ENCODE measurements at regions not wholly inside any gene's neighbourhood (a gene's known extent, or its start where the extent isn't known, plus 50 kb on each side); places are given as distances from the start of the nearest gene placed in this dataset.
"Not testable (repeated sequence)": the region's sequence is repeated elsewhere in the genome, so short reads cannot be mapped to it uniquely, and the experiment has no call there.

DNA sequence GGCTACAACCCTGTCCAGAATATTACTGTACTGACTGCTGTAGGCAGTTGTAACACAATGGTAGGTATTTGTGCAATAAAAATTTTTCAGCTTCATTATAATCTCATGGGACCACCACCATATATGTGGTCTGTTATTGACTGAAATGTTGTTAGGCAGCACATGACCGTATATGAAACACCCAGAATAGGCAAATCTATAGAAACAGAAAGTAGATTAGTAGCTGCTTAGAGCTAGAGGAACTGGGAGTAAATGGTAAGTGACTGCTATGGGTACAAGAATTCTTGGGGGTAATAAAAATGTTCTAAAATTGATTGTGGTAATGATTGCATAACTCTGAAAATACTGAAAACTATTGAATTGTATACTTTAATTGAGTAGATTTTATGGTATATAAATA lies 185.7 kb downstream of the ESM1 start:
- H3K36me3 Mint-ChIP-seq (ENCODE audit: low read depth): no peaks in the 10 kb centered on the region
- H3K4me3 Mint-ChIP-seq: no peak overlapping the region
- no peak for DNase-seq (ENCODE audit: low spot score)
- peaks cover 22% of the 10 kb centered on the region for H3K27me3 Mint-ChIP-seq (ENCODE audit: low read depth)
- peaks cover 22% of the 10 kb centered on the region for H3K4me1 Mint-ChIP-seq (ENCODE audit: low read depth)
- H3K9me3 Mint-ChIP-seq: no peaks in the 10 kb centered on the region
- H3K27ac Mint-ChIP-seq: no peak overlapping the region

DNA sequence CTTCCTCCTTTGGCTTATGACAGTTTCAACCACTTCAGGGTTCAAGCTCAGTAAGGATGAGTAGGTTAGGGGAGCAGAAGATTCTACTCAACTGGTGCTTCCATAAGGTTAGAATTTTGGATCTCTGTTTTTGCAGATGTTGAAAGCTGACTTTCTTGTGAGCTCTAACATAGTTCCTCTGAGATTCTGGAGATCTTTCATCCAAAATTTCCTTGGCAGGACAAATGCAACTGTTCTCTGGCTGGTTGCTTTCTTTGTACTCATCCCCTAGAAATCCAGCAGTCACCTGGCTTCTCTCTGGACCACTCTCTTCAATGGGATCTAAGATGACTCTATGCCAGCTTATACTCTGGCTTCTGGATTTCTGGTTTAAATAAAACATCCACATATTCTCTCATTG lies 189.6 kb downstream of the ESM1 start:
- no peak overlapping the region for H3K27ac Mint-ChIP-seq
- peaks cover 15% of the 10 kb centered on the region for H3K9me3 Mint-ChIP-seq
- H3K4me1 Mint-ChIP-seq (ENCODE audit: low read depth): peaks cover 38% of the 10 kb centered on the region
- peaks cover 5% of the 10 kb centered on the region for H3K36me3 Mint-ChIP-seq (ENCODE audit: low read depth)
- H3K4me3 Mint-ChIP-seq: no peak overlapping the region
- DNase-seq (ENCODE audit: low spot score): no peak
- peaks cover 28% of the 10 kb centered on the region for H3K27me3 Mint-ChIP-seq (ENCODE audit: low read depth)

DNA sequence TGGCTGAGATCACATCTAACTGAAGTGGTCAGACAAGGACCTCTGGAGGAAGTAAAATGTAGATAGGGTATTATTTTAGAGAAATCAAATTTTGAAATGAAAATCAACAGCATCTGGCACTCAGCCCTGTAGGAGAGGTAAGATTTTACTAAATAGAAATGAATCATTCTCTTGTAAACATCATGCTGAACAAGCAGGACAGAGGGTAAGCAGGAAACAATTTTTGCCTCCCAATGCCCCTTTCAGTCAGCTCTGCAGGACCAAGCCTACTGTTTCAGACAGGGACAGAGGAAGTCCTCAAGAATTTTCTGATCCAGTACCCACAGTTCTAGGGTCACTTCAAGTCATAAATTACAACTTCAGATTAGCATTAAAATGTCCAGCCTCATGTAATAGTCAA lies 190.1 kb downstream of the ESM1 start:
- Mint-ChIP-seq H3K36me3 (ENCODE audit: low read depth) (peaks cover 9% of the 10 kb centered on the region), H3K9me3 (peaks cover 20% of the 10 kb centered on the region), H3K27me3 (ENCODE audit: low read depth) (peaks cover 29% of the 10 kb centered on the region), H3K4me1 (ENCODE audit: low read depth) (peaks cover 38% of the 10 kb centered on the region), H3K27ac (peak overlapping the region; percentile 67), H3K4me3 (peak overlapping the region; percentile 55)
- DNase-seq (ENCODE audit: low spot score): no peak

DNA sequence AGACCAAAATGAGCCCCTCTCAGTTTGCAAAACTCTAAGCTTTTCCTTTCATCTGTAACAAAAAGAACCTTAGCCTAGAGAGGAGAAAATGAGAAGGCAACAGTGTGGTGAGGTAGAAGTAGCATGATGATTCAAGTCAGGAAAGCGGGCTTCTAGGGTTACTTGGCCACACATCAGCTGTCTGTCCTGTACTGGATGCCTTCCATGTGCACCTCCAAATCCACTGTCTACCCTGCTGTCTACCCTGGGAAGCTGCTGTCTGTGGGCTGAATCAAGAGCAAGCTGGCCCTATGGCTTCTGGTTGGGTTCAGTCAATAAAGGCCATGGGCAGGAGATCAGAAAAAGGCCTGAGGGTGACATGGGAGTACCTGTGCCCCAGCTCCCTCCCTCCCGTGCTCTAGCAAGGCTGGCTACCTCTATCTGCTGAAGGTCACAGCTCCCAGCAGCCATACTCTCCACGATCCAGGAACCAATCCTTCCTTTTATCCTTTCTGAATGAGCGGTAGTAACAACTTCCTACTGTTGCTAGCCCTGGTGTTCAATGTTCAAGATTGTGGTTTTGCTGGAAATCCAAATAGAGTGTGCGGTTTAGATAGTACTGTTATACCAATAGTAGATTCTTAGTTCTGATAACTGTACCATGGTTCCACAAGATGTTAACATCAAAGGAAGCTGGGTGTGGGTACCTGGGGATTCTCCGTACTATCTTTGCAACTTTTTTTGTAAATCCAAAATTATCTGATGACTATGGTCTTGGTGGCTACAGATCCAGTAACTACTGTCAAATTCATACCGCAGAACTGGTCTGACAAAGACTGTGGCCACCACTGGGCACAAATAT lies 191.0 kb downstream of the ESM1 start:
- Mint-ChIP-seq H3K27ac (peak overlapping the region; percentile 67), H3K27me3 (ENCODE audit: low read depth) (peaks cover 29% of the 10 kb centered on the region), H3K4me3 (peak overlapping the region; percentile 55), H3K4me1 (ENCODE audit: low read depth) (peaks cover 35% of the 10 kb centered on the region), H3K9me3 (peaks cover 27% of the 10 kb centered on the region), H3K36me3 (ENCODE audit: low read depth) (peaks cover 10% of the 10 kb centered on the region)
- DNase-seq (ENCODE audit: low spot score): peak; percentile 46

DNA sequence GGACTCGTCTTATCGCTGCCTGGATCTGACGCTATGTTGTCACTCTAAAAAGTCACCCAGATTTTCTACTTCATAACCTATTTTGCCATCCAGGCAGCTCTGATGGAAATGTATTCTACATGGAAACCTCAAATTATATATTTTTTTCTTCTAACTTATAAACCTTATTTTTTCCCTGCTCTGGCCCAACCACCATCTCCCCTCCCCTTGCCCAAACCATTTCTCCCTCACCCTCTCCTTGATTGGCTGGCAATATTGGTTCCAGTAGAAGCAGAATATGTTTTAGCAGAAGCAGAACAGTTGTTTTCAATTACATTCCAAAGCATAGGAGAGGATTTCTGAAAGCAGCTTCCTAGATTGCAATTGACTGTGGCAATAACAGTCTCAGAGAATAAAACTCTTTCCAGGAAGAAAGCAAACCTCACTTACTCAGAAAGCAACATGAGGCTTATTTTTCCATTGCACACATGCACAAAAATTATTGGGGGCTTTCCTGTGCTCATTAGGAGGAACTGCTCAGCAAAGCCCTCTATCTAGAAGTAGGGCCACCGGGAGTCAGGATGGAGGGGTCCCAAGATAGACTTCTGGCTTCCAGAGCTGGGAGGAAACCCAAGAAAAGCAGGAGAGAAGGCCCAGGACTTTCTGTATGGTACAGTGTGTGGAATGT lies 191.8 kb downstream of the ESM1 start:
- peak; percentile 12 for DNase-seq (ENCODE audit: low spot score)
- Mint-ChIP-seq H3K4me1 (ENCODE audit: low read depth) (peaks cover 35% of the 10 kb centered on the region), H3K27ac (peak overlapping the region; percentile 67), H3K36me3 (ENCODE audit: low read depth) (peaks cover 10% of the 10 kb centered on the region), H3K27me3 (ENCODE audit: low read depth) (peaks cover 29% of the 10 kb centered on the region), H3K9me3 (peaks cover 27% of the 10 kb centered on the region), H3K4me3 (peak overlapping the region; percentile 42)

DNA sequence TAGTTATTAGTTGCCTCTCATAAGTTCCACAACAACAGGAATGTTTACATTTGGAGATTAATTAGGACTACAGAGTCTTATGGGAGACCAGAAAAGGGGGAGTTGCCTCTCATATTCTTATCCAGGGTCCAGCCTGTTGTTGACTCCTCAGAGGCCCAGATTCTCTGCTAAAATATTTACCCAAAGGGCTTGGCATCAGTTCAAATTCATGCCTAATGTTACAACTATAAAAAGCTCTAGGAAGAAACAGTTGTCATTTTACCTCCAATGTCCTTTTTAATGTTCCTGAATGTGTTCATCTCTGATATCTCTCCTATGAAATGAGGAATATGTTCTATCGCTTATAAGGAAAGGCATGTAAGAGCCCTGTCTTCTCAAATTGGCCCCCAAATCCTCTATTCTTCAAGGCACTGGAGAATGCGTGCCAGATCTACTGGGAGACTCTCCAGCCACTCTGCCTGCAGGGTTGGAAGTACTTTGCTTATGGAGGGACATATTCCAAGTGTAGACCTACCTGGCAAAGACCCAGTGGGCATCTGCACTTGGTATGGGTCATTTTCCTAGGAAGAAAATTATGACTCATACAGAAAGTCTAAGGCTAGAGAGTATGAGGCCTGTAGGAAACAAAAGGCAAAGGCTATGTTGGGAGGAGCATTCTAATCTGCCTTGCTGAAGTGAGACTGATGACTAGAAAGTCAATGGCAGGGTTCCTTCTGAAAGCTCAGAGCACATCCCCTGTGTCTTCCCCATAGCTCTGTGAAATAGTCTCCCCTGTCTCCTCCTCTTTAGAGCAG lies 192.6 kb downstream of the ESM1 start:
- Mint-ChIP-seq H3K4me3 (no peak overlapping the region), H3K4me1 (ENCODE audit: low read depth) (peaks cover 35% of the 10 kb centered on the region), H3K27ac (no peak overlapping the region)

DNA sequence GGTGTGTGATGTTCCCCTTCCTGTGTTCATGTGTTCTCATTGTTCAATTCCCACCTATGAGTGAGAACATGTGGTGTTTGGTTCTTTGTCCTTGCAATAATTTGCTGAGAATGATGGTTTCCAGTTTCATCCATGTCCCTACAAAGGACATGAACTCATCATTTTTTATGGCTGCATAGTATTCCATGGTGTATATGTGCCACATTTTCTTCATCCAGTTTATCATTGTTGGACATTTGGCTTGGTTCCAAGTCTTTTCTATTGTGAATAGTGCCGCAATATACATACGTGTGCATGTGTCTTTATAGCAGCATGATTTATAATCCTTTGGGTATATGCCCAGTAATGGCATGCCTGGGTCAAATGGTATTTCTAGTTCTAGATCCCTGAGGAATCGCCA lies 197.5 kb downstream of the ESM1 start:
- H3K4me1 Mint-ChIP-seq (ENCODE audit: low read depth); DNase-seq (ENCODE audit: low spot score); H3K27ac Mint-ChIP-seq; H3K4me3 Mint-ChIP-seq: not testable (repeated sequence)
- Mint-ChIP-seq H3K36me3 (ENCODE audit: low read depth) (peaks cover 10% of the 10 kb centered on the region), H3K27me3 (ENCODE audit: low read depth) (peaks cover 21% of the 10 kb centered on the region), H3K9me3 (peaks cover 32% of the 10 kb centered on the region)

More for the DNA sequence above, 192.6 kb downstream of the ESM1 start:
- H3K36me3 Mint-ChIP-seq (ENCODE audit: low read depth): peaks cover 10% of the 10 kb centered on the region
- peaks cover 27% of the 10 kb centered on the region for H3K9me3 Mint-ChIP-seq
- DNase-seq (ENCODE audit: low spot score): no peak
- peaks cover 29% of the 10 kb centered on the region for H3K27me3 Mint-ChIP-seq (ENCODE audit: low read depth)

DNA sequence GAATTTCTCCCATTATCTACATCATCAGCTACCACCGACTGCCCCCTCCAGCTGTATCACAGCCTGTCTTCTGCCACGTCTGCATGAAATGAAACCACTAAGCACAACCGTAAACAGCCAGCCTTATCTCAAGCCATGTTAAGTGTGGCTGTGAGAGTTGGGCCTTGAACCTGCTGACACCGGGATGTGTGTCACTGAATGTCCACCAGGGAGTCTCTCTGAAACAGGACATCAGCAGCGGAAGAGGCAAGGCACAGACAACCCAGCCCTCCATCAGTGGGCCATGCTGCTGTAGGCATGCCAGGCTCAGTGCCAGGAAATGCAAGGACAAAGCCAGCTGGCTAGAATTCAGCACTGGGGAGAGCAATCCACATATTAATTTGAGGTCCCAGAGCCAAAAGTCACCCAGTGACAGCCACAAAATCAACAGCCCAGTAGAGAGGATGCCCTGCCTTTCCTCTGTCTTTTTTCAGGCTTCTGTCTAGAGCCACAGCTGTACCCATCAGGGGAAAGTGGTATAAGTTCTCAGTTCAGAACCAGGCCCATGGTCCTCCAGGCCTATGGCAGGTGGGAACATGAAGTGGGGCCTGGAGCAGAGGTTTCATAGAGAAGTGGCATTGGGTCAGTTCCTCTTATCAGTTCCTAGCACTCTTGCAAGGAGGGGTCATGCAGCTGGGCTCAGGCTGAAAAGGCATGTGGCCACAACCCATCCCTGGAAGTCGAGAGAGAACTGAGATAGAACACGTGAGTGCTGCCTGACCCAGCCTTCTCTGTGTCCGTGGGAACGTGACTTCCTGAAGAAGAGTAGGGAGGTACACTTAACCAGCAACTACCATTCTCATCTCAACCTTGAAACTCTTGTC lies 199.4 kb downstream of the ESM1 start:
- no peak overlapping the region for H3K27ac Mint-ChIP-seq
- H3K4me3 Mint-ChIP-seq: no peak overlapping the region
- H3K9me3 Mint-ChIP-seq: peaks cover 34% of the 10 kb centered on the region
- DNase-seq (ENCODE audit: low spot score): no peak
- peaks cover 6% of the 10 kb centered on the region for H3K36me3 Mint-ChIP-seq (ENCODE audit: low read depth)
- H3K4me1 Mint-ChIP-seq (ENCODE audit: low read depth): peaks cover 3% of the 10 kb centered on the region
- peaks cover 30% of the 10 kb centered on the region for H3K27me3 Mint-ChIP-seq (ENCODE audit: low read depth)

DNA sequence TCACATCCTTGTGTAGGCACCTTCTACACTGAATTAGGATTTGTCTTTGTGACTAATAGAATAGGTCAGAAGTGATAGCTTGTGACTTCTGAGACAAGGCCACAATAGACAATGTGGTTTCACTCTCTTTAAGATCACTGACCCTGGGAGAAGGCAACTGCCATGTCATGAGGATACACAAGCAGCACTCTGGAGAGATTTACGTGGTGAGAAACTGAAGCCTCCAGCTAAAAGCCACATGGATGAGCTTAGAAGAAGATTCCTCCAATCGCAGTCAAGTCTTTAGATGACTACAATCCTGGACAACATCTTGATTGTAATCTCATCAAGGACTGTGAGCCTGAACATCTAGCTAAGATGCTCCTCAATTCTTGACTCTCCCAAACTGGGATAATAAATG lies 206.6 kb downstream of the ESM1 start:
- Mint-ChIP-seq H3K27ac (no peak overlapping the region), H3K9me3 (peaks cover 17% of the 10 kb centered on the region), H3K27me3 (ENCODE audit: low read depth) (peaks cover 66% of the 10 kb centered on the region), H3K36me3 (ENCODE audit: low read depth) (no peaks in the 10 kb centered on the region), H3K4me1 (ENCODE audit: low read depth) (peaks cover 5% of the 10 kb centered on the region), H3K4me3 (no peak overlapping the region)
- no peak for DNase-seq (ENCODE audit: low spot score)

DNA sequence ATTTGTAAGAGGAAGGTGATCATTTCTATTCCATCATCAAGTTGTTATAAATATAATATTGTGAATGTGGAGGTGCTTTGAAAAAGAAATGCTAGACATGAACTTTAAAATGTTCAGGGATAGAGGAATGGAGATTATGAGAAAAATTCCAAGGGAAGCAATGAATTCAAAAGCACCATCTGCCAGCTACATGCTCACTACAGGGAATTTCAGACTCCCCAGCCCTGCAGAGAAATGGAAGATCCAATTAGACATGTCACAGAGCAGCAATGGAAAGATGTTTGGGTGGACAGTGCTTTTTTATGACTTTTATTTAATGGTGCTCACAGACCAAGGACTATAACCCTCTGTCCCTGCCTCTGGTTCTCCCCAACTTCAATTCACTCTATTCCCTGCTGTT lies 209.7 kb downstream of the ESM1 start:
- no peaks in the 10 kb centered on the region for H3K36me3 Mint-ChIP-seq (ENCODE audit: low read depth)
- no peak overlapping the region for H3K4me3 Mint-ChIP-seq
- no peak overlapping the region for H3K27ac Mint-ChIP-seq
- no peak for DNase-seq (ENCODE audit: low spot score)
- H3K27me3 Mint-ChIP-seq (ENCODE audit: low read depth): peaks cover 59% of the 10 kb centered on the region
- peaks cover 5% of the 10 kb centered on the region for H3K4me1 Mint-ChIP-seq (ENCODE audit: low read depth)
- no peaks in the 10 kb centered on the region for H3K9me3 Mint-ChIP-seq

DNA sequence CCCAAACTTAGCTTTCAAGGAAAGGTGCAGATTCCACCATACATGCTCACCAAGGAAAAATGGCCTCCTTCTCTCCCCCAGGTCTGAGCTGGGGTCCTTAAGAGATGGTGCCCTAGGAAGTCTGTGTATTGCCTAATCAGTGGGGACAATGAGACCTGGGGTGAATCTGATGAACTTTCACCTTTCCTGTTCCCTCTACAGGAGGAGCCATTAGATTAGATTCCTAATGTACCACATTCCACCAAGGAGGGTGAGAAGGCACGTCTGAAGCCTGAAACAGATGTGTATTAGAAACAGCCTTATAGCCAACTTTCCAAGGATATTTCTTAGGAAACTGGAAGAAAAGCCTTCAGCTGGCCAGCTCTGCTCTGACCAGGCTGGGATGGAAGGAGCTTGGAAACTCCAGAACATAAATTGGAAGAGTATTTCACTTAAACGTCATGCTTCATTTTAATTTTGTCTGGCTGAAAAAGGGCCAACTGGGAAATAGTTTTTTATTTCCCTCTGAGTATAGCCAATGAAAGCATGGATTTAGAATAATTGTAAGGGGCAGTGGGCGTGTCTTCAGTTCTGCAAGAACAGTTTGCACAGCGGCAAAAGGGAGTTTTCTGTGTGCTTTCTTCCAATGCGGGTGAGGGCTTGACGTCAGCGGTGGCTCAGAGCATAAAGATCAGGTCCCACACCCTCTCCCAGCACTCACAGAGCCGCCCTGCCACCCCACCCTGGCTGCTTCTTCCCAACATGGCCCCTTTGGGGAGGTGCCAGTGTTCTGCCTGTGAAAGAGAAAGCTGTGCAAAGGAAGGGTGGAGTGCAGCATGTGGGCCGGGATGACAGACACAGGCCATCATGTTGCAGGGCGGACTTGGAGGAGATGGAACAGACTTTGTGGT lies 210.9 kb downstream of the ESM1 start:
- no peak overlapping the region for H3K27ac Mint-ChIP-seq
- no peak for DNase-seq (ENCODE audit: low spot score)
- H3K4me3 Mint-ChIP-seq: no peak overlapping the region
- H3K9me3 Mint-ChIP-seq: no peaks in the 10 kb centered on the region
- no peaks in the 10 kb centered on the region for H3K36me3 Mint-ChIP-seq (ENCODE audit: low read depth)
- H3K4me1 Mint-ChIP-seq (ENCODE audit: low read depth): peaks cover 5% of the 10 kb centered on the region
- peaks cover 58% of the 10 kb centered on the region for H3K27me3 Mint-ChIP-seq (ENCODE audit: low read depth)

DNA sequence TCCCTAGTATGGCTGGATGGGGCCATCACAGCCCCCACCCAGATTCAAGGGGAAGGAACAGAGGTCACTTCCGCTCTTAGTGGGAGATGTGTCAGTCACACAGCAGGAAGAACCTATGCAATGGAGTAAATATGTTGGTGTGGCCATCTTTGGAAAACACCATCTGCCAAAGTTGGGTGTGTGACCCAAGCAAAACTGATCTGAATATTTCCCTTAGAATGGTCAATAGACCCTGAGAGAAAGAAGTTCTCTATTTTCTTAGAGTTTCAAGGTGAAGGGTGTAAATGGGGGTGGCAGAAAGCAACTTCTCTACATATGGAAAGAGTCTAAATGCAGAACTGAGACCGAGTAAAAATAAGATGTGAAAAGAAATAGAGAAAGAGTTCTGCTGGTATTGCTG lies 212.7 kb downstream of the ESM1 start:
- Mint-ChIP-seq H3K27ac (no peak overlapping the region), H3K4me1 (ENCODE audit: low read depth) (peaks cover 5% of the 10 kb centered on the region), H3K27me3 (ENCODE audit: low read depth) (peaks cover 58% of the 10 kb centered on the region), H3K9me3 (no peaks in the 10 kb centered on the region), H3K36me3 (ENCODE audit: low read depth) (no peaks in the 10 kb centered on the region), H3K4me3 (no peak overlapping the region)
- no peak for DNase-seq (ENCODE audit: low spot score)

All from T-helper 2 cell treated with Interferon-gamma antibody and Interleukin-4, amounts not matched to agents 5 μg/mL and 100 μg/mL, for 36 hours (primary cell).